ENCODE measurements at regions not wholly inside any gene's neighbourhood (a gene's known extent, or its start where the extent isn't known, plus 50 kb on each side); places are given as distances from the start of the nearest gene placed in this dataset.
A peak's percentile ranks its signal among the peaks of the same experiment; 100 is the strongest.

- H3T11ph ChIP-seq (ENCODE audit: low read length): no peak overlapping the region
- TF ChIP-seq CTCF (conservative IDR thresholded peaks at IDR 0.05): no peak
- no peaks in the 10 kb centered on the region for H3K79me1 ChIP-seq (ENCODE audit: insufficient read depth, low read depth, low read length, poor library complexity, severe bottlenecking)
- H2BK120ac ChIP-seq (ENCODE audit: low read depth, low read length, poor library complexity, severe bottlenecking): no peak overlapping the region
- H3K27me3 ChIP-seq (ENCODE audit: insufficient read depth, low read length): no peaks in the 10 kb centered on the region
- no peak overlapping the region for H2BK20ac ChIP-seq (ENCODE audit: low read depth, low read length, poor library complexity, severe bottlenecking)
- no peak overlapping the region for H3K56ac ChIP-seq (ENCODE audit: insufficient read length, low read depth, low read length)
- no peak overlapping the region for H3K18ac ChIP-seq (ENCODE audit: insufficient read length, low read depth, low read length)
- no peaks in the 10 kb centered on the region for H3K79me2 ChIP-seq (ENCODE audit: insufficient read depth, low read length)
- Mint-ChIP-seq H3K9me3 (no peaks in the 10 kb centered on the region), H3K4me3 (no peak overlapping the region), H3K27ac (no peak overlapping the region), H3K27me3 (ENCODE audit: low read depth) (no peaks in the 10 kb centered on the region; the same call in 1 of the 2 replicates), H3K36me3 (ENCODE audit: insufficient read depth in 1 of 3, low read depth in 3 of 3) (no peaks in the 10 kb centered on the region), H3K4me1 (peaks cover 20 to 30% of the 10 kb centered on the region in 2 experiments)
- DNase-seq: no peak
- no peak overlapping the region; the same call in 1 of the 2 replicates for H3K14ac ChIP-seq (ENCODE audit: insufficient read depth, low read length)
- no peak overlapping the region for H4K5ac ChIP-seq (ENCODE audit: insufficient read length, low read depth, low read length)
- H4K91ac ChIP-seq (ENCODE audit: insufficient read length, low read depth, low read length): no peak overlapping the region
- no peak overlapping the region for H4K8ac ChIP-seq (replicated peaks; ENCODE audit: insufficient read length, low read depth, low read length)
- H4K20me1 ChIP-seq (ENCODE audit: control insufficient read depth, insufficient read depth, insufficient read length): no peaks in the 10 kb centered on the region
- no peak overlapping the region for H2BK5ac ChIP-seq (ENCODE audit: insufficient read length, low read length)
- peak overlapping the region; percentile 17 for H3K4me2 ChIP-seq (ENCODE audit: insufficient read depth, insufficient read length, low read length)
- no peaks in the 10 kb centered on the region for H3K4me1 ChIP-seq (ENCODE audit: insufficient read depth, low read length)
- H2BK15ac ChIP-seq (ENCODE audit: low read depth, low read length): no peak overlapping the region
- no peaks in the 10 kb centered on the region for H3K9me3 ChIP-seq (ENCODE audit: control insufficient read depth, low read depth, low read length)
- no peaks in the 10 kb centered on the region for H3K23me2 ChIP-seq (ENCODE audit: insufficient read length, low read depth, low read length, poor library complexity, severe bottlenecking)
- no peak overlapping the region for H3K27ac ChIP-seq (ENCODE audit: insufficient read length, low read depth, low read length)
- no peak overlapping the region for H2BK12ac ChIP-seq (ENCODE audit: insufficient read length, low read depth, low read length)
- H2AFZ ChIP-seq (ENCODE audit: low read length): peak overlapping the region; percentile 78
- no peak overlapping the region for H3K23ac ChIP-seq (ENCODE audit: insufficient read length, low read depth, low read length)
- H3K9ac ChIP-seq (ENCODE audit: extremely low read depth, insufficient read length, low read length): no peak overlapping the region
- no peak overlapping the region for H3K4ac ChIP-seq (ENCODE audit: low read depth, low read length)
- no CpG with 5 or more reads among the region's 1 CpG for WGBS (ENCODE audit: extremely low coverage, insufficient read length, low lambda C conversion rate)
- no peak overlapping the region for H2AK5ac ChIP-seq (ENCODE audit: insufficient read length, low read length)
These were observed 361.5 kb downstream of the RFC3 start for GRCh38 chr13:34179481-34179880.

All from H9 (cell line).